IMR-90 (cell line): ENCODE measurements at regions not wholly inside any gene's neighbourhood (a gene's known extent, or its start where the extent isn't known, plus 50 kb on each side); places are given as distances from the start of the nearest gene placed in this dataset.

Source experiments
- ATAC-seq: fragments of 200-7000 bp; cut with Tn5 transposase; 2 replicates; pipeline ENCODE4 v1.9.1; 2020; ENCODE audit warnings: low read depth, mild to moderate bottlenecking, moderate library complexity
- BruUV-seq: library from RNA; stranded (reverse); fragments of 400-500 nt; replicated peaks from 2 replicates; lab custom pipeline; 2021; lab: Mats Ljungman, UMichigan
- CTCF ChIA-PET: fragments of 300-600 bp; formaldehyde crosslinking; extraction: SDS; loops from one replicate; lab custom pipeline; 2021; ENCODE audit warnings: antibody characterized with exemption; lab: Yijun Ruan, JAX
- POLR2A ChIA-PET: fragments of 300-600 bp; sonication (Branson Sonifier 250); formaldehyde crosslinking; loops from one replicate; lab custom pipeline; 2022; ENCODE audit warnings: antibody characterized with exemption; ENCODE audit not compliant: unreplicated experiment; lab: Charles Lee
- DNase-seq: peaks from one replicate; pipeline ENCODE4 v3.0.0; 2013
- H2AFZ ChIP-seq: replicated peaks from 2 replicates; pipeline ENCODE3; 2013; ENCODE audit warnings: low read length, mild to moderate bottlenecking; ENCODE audit not compliant: poor library complexity
- H2AK5ac ChIP-seq: 2 replicates; pipeline ENCODE4 v1.6.1; 2013; ENCODE audit warnings: low read depth, low read length, inconsistent platforms
- H2AK9ac ChIP-seq: replicated peaks from 2 replicates; pipeline ENCODE3; 2013; ENCODE audit warnings: mild to moderate bottlenecking, low read depth, low read length, moderate library complexity; ENCODE audit not compliant: poor library complexity
- H2BK120ac ChIP-seq: 2 replicates; pipeline ENCODE4 v1.6.1; 2013; ENCODE audit warnings: low read depth, low read length, inconsistent platforms
- H2BK15ac ChIP-seq: 3 replicates; pipeline ENCODE4 v1.6.1; 2013; ENCODE audit warnings: low read depth, low read length, inconsistent platforms
- H2BK20ac ChIP-seq: 2 replicates; pipeline ENCODE4 v1.6.1; 2013; ENCODE audit warnings: low read depth, mild to moderate bottlenecking, inconsistent platforms, low read length, moderate library complexity
- H2BK5ac ChIP-seq: 2 replicates; pipeline ENCODE4 v1.6.1; 2013; ENCODE audit warnings: mild to moderate bottlenecking, low read depth, low read length, inconsistent platforms; ENCODE audit not compliant: poor library complexity, severe bottlenecking
- H3K14ac ChIP-seq: replicated peaks from 2 replicates; pipeline ENCODE4 v1.6.1; 2013; ENCODE audit warnings: low read depth, low read length, inconsistent platforms
- H3K18ac ChIP-seq: 2 replicates; pipeline ENCODE4 v1.6.1; 2013; ENCODE audit warnings: low read depth, low read length, control low read depth
- H3K23ac ChIP-seq: 2 replicates; pipeline ENCODE4 v1.6.1; 2013; ENCODE audit warnings: low read depth, low read length, inconsistent platforms
- H3K27ac ChIP-seq: 2 replicates; pipeline ENCODE4 v1.5.1; 2013; ENCODE audit warnings: mild to moderate bottlenecking, control low read depth, low read length; ENCODE audit not compliant: insufficient read depth
- H3K27me3 ChIP-seq: 2 replicates; pipeline ENCODE4 v1.6.1; 2013; ENCODE audit warnings: low read length; ENCODE audit not compliant: control insufficient read depth, insufficient read depth
- H3K36me3 ChIP-seq: 2 replicates; pipeline ENCODE4 v1.6.1; 2013; ENCODE audit warnings: low read length, mixed read lengths; ENCODE audit not compliant: control insufficient read depth, insufficient read depth
- H3K4ac ChIP-seq: 2 replicates; pipeline ENCODE4 v1.6.1; 2013; ENCODE audit warnings: low read depth, low read length, inconsistent platforms
- H3K4me1 ChIP-seq: 2 replicates; pipeline ENCODE4 v1.6.1; 2013; ENCODE audit warnings: low read length, mixed read lengths; ENCODE audit not compliant: control insufficient read depth, insufficient read depth
- H3K4me2 ChIP-seq: 2 replicates; pipeline ENCODE4 v1.6.1; 2013; ENCODE audit warnings: low read depth, mild to moderate bottlenecking, control low read depth, low read length, moderate library complexity
- H3K4me3 ChIP-seq: 2 replicates; pipeline ENCODE4 v1.5.1; 2013; ENCODE audit warnings: low read depth, mild to moderate bottlenecking, control low read depth, low read length, moderate library complexity; ENCODE audit not compliant: insufficient read depth
- H3K56ac ChIP-seq: 2 replicates; pipeline ENCODE4 v1.6.1; 2013; ENCODE audit warnings: low read length, inconsistent platforms; ENCODE audit not compliant: insufficient read depth; ENCODE audit errors: extremely low read depth
- H3K79me1 ChIP-seq, 2 experiments: 2 replicates each; pipeline ENCODE4 v1.6.1; 2013; ENCODE audit warnings: low read length in 2 of 2, inconsistent platforms in 1 of 2, low read depth in 1 of 2
- H3K9ac ChIP-seq: 2 replicates; pipeline ENCODE4 v1.6.1; 2013; ENCODE audit warnings: low read depth, low read length, control low read depth
- H3K9me1 ChIP-seq: 2 replicates; pipeline ENCODE4 v1.6.1; 2013; ENCODE audit warnings: low read length, inconsistent platforms; ENCODE audit not compliant: insufficient read depth
- H3K9me3 ChIP-seq: 2 replicates; pipeline ENCODE4 v1.6.1; 2013; ENCODE audit warnings: low read length; ENCODE audit not compliant: control insufficient read depth, insufficient read depth
- H4K20me1 ChIP-seq: 2 replicates; pipeline ENCODE4 v1.6.1; 2013; ENCODE audit warnings: low read length, inconsistent platforms; ENCODE audit not compliant: insufficient read depth
- H4K5ac ChIP-seq: 2 replicates; pipeline ENCODE4 v1.6.1; 2013; ENCODE audit warnings: mild to moderate bottlenecking, low read depth, low read length, control low read depth
- H4K8ac ChIP-seq, 2 experiments: 2 replicates each; pipeline ENCODE4 v1.6.1; 2013; ENCODE audit warnings: low read depth in 2 of 2, low read length in 2 of 2, control low read depth in 1 of 2, inconsistent platforms in 1 of 2
- H4K91ac ChIP-seq: 2 replicates; pipeline ENCODE4 v1.6.1; 2013; ENCODE audit warnings: low read depth, low read length, inconsistent platforms; ENCODE audit not compliant: insufficient read depth
- BHLHE40 ChIP-seq: fragments of 150-350 bp; IDR thresholded peaks from 2 replicates; pipeline ENCODE4 v1.6.1; 2016; ENCODE audit warnings: mild to moderate bottlenecking, low read depth, low read length
- CEBPB ChIP-seq: IDR thresholded peaks from 2 replicates; pipeline ENCODE4 v1.6.1; 2012; ENCODE audit warnings: low read depth, low read length, improper control_type of control experiment
- CHD1 ChIP-seq: IDR thresholded peaks from 2 replicates; pipeline ENCODE4 v1.6.1; 2012; ENCODE audit warnings: low read depth, low read length, improper control_type of control experiment
- CTCF ChIP-seq: conservative IDR thresholded peaks from 2 replicates; pipeline ENCODE4 v1.5.1; 2012; ENCODE audit warnings: mild to moderate bottlenecking, low read depth, low read length, improper control_type of control experiment
- ELK1 ChIP-seq: fragments of 150-350 bp; IDR thresholded peaks from 2 replicates; pipeline ENCODE4 v1.6.1; 2016; ENCODE audit warnings: low read depth, mild to moderate bottlenecking, low read length, moderate library complexity, borderline replicate concordance
- FOS ChIP-seq: fragments of 150-350 bp; IDR thresholded peaks from 2 replicates; pipeline ENCODE4 v1.6.1; 2016; ENCODE audit warnings: low read depth, low read length
- MAFK ChIP-seq: IDR thresholded peaks from 2 replicates; pipeline ENCODE4 v1.6.1; 2012; ENCODE audit warnings: low read depth, low read length, improper control_type of control experiment
- MAZ ChIP-seq: IDR thresholded peaks from 2 replicates; pipeline ENCODE4 v1.6.1; 2012; ENCODE audit warnings: low read depth, mild to moderate bottlenecking, low read length, improper control_type of control experiment, moderate library complexity, borderline replicate concordance
- MXI1 ChIP-seq: IDR thresholded peaks from 2 replicates; pipeline ENCODE4 v1.6.1; 2012; ENCODE audit warnings: low read depth, mild to moderate bottlenecking, low read length, moderate library complexity, borderline replicate concordance
- NFE2L2 ChIP-seq: fragments of 150-350 bp; IDR thresholded peaks from 2 replicates; pipeline ENCODE4 v1.6.1; 2016; ENCODE audit warnings: low read depth, mild to moderate bottlenecking, low read length
- POLR2A ChIP-seq: IDR thresholded peaks from 2 replicates; pipeline ENCODE4 v1.6.1; 2012; ENCODE audit warnings: mild to moderate bottlenecking, low read depth, low read length
- RAD21 ChIP-seq: IDR thresholded peaks from 2 replicates; pipeline ENCODE4 v1.6.1; 2012; ENCODE audit warnings: low read length, improper control_type of control experiment
- RCOR1 ChIP-seq: IDR thresholded peaks from 2 replicates; pipeline ENCODE4 v1.6.1; 2012; ENCODE audit warnings: mild to moderate bottlenecking, low read length, improper control_type of control experiment; ENCODE audit not compliant: insufficient replicate concordance
- RFX5 ChIP-seq: IDR thresholded peaks from 2 replicates; pipeline ENCODE4 v1.8.0; 2012; ENCODE audit warnings: low read depth, mild to moderate bottlenecking, low read length, moderate library complexity
- SMC3 ChIP-seq: fragments of 150-350 bp; IDR thresholded peaks from 2 replicates; pipeline ENCODE4 v1.6.1; 2016; ENCODE audit warnings: low read depth, mild to moderate bottlenecking, antibody characterized with exemption, low read length, moderate library complexity
- USF2 ChIP-seq: fragments of 150-350 bp; IDR thresholded peaks from 2 replicates; pipeline ENCODE4 v1.6.1; 2017; ENCODE audit warnings: mild to moderate bottlenecking, antibody characterized with exemption, low read length, low read depth
- WGBS, 2 experiments: methylation state at CpG; one replicate each; pipeline versions ENCODE4 v1.1.5 to v1.1.7; 2013; ENCODE audit warnings: missing lambda C conversion rate in 2 of 2; ENCODE audit not compliant: insufficient read length in 1 of 2; ENCODE audit errors: extremely low coverage in 2 of 2; 5-methylcytosine and 5-hydroxymethylcytosine counted together
- dilution Hi-C: fragments of 300-500 bp; cut with HindIII; formaldehyde crosslinking; loops from one replicate; pipeline ENCODE4 v1.14.3; 2018; ENCODE audit warnings: low sequenced_read_pairs; ENCODE audit not compliant: unreplicated experiment
- in situ Hi-C: fragments of 300-500 bp; cut with MboI; formaldehyde crosslinking; loops from 3 replicates; pipeline ENCODE4 v1.14.3; 2019; ENCODE audit warnings: low sequenced_read_pairs, inconsistent platforms, mixed read lengths
- intact Hi-C: fragments of 100-400 bp; cut with micrococcal nuclease; formaldehyde crosslinking; loops from 2 replicates; pipeline ENCODE4 v1.10.0; 2022

- ATAC-seq: no peak
- no peak overlapping the region for H2AK9ac ChIP-seq
- in situ Hi-C loops: no loop called here
Measured at GRCh38 chr12:31843398-31844095, 114.7 kb upstream of the AMN1 start.

More at GRCh38 chr12:31843398-31844095, 114.7 kb upstream of the AMN1 start:
- ChIA-PET CTCF (no interaction called here), POLR2A (no interaction called here)
- no peak overlapping the region for H3K14ac ChIP-seq
- no peak overlapping the region for H2BK5ac ChIP-seq
- no peaks in the 10 kb centered on the region for H3K4me1 ChIP-seq
- peaks cover 5% of the 10 kb centered on the region for H3K9me3 ChIP-seq
- no peak overlapping the region for H3K4me3 ChIP-seq
- dilution Hi-C loops (no loop called here), intact Hi-C loops (no loop called here)
- H3K27me3 ChIP-seq: no peaks in the 10 kb centered on the region
- H3K79me1 ChIP-seq: no peaks in the 10 kb centered on the region
- DNase-seq: no peak
- no peak overlapping the region for H2BK15ac ChIP-seq
- H3K23ac ChIP-seq: no peak overlapping the region
- no peak overlapping the region for H3K9ac ChIP-seq
- no peak overlapping the region for H3K18ac ChIP-seq
- no peak overlapping the region for H3K4ac ChIP-seq
- no peaks in the 10 kb centered on the region for H4K20me1 ChIP-seq
- no peak overlapping the region for H4K91ac ChIP-seq
- no peaks in the 10 kb centered on the region for H3K9me1 ChIP-seq
- H3K36me3 ChIP-seq: no peaks in the 10 kb centered on the region
- H2BK120ac ChIP-seq: no peak overlapping the region
- no peak overlapping the region for H3K4me2 ChIP-seq
- WGBS, 2 experiments: no CpG with 5 or more reads among the region's 6 CpGs
- no peak overlapping the region for H4K5ac ChIP-seq
- no peak for TF ChIP-seq MAZ
- no peak for TF ChIP-seq RFX5
- no peak for TF ChIP-seq USF2
- no peak for TF ChIP-seq POLR2A
- TF ChIP-seq NFE2L2: no peak
- no peak for TF ChIP-seq MXI1
- TF ChIP-seq RAD21: no peak
- TF ChIP-seq ELK1: no peak
- TF ChIP-seq RCOR1: no peak
- no peak for TF ChIP-seq MAFK
- TF ChIP-seq CTCF: no peak
- TF ChIP-seq CEBPB: no peak
- TF ChIP-seq BHLHE40: no peak
- TF ChIP-seq SMC3: no peak
- TF ChIP-seq FOS: no peak
- no peak for TF ChIP-seq CHD1
- H2AK5ac ChIP-seq: no peak overlapping the region
- H2AFZ ChIP-seq: no peak overlapping the region
- no peak overlapping the region for H3K56ac ChIP-seq
- H2BK20ac ChIP-seq: no peak overlapping the region
- no peak overlapping the region for H4K8ac ChIP-seq
- H3K27ac ChIP-seq: no peak overlapping the region
- BruUV-seq: no TSS peak
